ENCODE measurements at regions not wholly inside any gene's neighbourhood (a gene's known extent, or its start where the extent isn't known, plus 50 kb on each side); places are given as distances from the start of the nearest gene placed in this dataset. TPM values are rescaled to one million over a fixed set of nuclear protein-coding genes. Genes with fewer than 3 reads are reported as not detected.

DNA sequence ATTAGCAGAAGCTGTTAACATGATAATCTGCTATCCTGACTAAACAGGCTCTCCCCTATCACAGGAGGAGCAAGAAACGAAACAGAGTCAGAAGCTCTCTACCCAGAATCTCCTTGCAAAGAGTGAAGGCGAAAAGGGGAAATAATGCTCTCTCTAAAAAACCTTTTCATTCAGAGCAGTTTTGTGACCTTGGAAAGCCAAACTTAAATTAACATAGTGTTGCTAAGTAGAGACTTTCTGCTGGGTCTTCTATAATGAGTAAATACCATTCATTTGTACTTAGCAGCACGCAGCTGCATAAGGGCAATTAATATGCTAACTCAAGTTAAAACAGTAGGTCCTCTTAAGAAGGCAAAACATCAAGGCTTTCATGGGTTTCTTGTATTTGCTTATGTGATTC is 101.7 kb upstream of the GPR139 start:
- DNase-seq (ENCODE audit: low spot score in 2 of 2) (no peak), FAIRE-seq (no peak)

GRCh38 chr16:20167323-20167722 is 93.6 kb upstream of the GPR139 start:
- DNase-seq (ENCODE audit: low spot score in 2 of 2) (no peak), FAIRE-seq (no peak)

DNA sequence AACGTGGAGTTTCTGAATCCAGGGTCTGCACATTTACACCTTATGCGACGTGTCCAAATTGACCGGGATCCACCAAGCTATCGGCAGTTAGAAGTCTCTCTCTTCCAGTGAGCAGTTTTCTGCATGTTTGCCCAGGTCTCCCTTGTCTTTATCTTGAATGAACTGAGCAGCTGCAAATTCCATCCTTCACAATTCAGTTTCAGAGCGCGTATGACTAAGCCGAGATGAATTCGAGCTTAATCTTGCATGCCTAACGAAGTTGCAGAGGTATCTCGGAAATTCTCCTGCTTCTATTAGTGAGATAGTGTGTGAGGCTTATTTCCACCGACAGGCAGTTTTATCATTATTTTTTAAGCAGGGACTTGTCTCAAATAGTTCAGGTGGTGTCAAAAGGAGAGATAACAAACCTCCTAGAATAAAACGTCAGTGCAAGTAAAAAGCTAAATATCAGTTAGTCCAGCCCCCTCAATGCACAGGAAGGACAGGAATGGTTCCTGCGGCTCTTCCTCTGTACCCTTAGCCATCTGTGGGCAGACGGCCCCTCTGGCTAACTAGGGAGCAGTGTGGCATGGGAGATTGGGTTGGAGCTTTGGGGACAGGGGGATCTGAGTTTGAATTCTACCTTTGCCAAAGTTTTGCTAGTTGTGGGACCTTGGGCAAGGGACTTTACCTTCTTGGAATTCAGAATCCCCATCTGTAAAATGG is 93.0 kb upstream of the GPR139 start:
- FAIRE-seq: no peak
- DNase-seq (ENCODE audit: low spot score in 2 of 2): no peak

GRCh38 chr16:20153444-20153843 is 79.8 kb upstream of the GPR139 start:
- DNase-seq (ENCODE audit: low spot score in 2 of 2) (no peak), FAIRE-seq (no peak)

GRCh38 chr16:20147091-20147490 is 73.4 kb upstream of the GPR139 start:
- FAIRE-seq: no peak

DNA sequence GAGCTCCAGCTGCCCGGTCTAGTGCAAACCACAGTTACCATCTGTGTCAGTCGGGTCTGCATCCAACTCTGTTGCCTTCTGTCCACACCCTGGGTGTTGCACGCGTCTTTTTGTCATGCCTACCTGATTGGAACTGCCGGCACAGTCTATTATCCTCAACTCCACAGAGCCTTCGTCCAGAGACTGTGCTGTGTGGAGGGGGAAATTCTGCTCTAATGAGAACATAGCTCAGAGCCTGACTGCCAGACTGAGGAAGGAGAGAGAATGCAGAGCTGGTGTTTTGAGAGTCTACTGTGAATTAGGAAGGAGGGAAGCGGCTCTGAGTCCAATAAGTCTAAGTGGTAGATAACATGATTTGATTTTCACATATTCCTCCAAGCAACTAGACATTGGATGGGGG is 68.3 kb upstream of the GPR139 start:
- FAIRE-seq: no peak
- DNase-seq (ENCODE audit: low spot score in 2 of 2): no peak

More at GRCh38 chr16:20147091-20147490, 73.4 kb upstream of the GPR139 start:
- DNase-seq (ENCODE audit: low spot score in 2 of 2): no peak

DNA sequence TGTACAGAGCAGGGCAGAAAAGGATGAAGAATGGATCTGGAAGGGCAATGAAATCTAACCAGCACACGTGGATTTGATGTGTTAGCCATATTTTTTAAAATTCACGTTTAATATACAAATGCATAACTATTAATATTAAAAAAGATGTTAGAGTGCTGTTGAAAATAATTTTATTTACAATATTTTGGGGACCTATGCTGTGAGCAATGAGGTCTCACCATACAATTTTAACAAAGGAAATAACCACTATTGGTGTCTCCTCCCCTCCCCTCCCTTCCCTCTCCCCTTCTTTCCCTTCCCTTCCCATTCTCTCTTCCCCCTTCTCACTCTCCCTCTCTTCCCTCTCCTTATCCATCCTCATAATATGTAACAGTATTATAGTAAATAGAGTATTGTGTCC is 64.2 kb upstream of the GPR139 start:
- no peak for FAIRE-seq
- DNase-seq (ENCODE audit: low spot score in 2 of 2): no peak

GRCh38 chr16:20137194-20137593 is 63.5 kb upstream of the GPR139 start:
- FAIRE-seq (no peak), DNase-seq (ENCODE audit: low spot score in 2 of 2) (no peak)

GRCh38 chr16:20136446-20136968 is 62.8 kb upstream of the GPR139 start:
- no peak for DNase-seq (ENCODE audit: low spot score in 2 of 2)
- FAIRE-seq: no peak

DNA sequence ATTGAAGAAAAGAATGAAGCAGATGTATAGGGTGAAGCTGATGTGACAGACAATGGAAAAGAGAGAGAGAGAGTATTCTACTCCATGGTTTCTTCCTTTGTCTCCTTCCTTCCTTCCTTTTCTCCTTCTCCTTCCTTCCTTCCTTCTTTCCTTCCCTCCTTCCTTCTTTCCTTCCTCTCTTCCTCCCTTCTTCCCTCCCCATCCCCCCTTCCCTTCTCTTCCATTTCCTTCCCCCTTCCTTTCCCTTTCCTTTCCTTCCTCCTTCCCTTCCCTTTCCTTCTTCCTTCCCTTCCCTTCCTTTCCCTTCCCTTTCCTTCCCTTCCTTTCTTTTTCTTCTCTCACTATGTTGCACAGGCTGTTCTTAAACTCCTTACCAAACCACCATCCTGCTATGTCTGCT is 55.7 kb upstream of the GPR139 start:
- no peak for FAIRE-seq

More for the DNA sequence above, 55.7 kb upstream of the GPR139 start:
- DNase-seq (ENCODE audit: low spot score in 2 of 2): no peak

Small RNAs in the stretch of these regions (small RNA-seq; reads per million reads assigned to genes)
- not detected for gene SNRPEP3
